T-helper 1 cell (primary cell): ENCODE measurements at regions not wholly inside any gene's neighbourhood (a gene's known extent, or its start where the extent isn't known, plus 50 kb on each side); places are given as distances from the start of the nearest gene placed in this dataset.
"Not testable (repeated sequence)": the region's sequence is repeated elsewhere in the genome, so short reads cannot be mapped to it uniquely, and the experiment has no call there.

ENCODE experiments used
- DNase-seq, 5 donors: peaks; one replicate each; pipeline ENCODE4 v3.0.0-alpha.2; 2012 to 2020

DNA sequence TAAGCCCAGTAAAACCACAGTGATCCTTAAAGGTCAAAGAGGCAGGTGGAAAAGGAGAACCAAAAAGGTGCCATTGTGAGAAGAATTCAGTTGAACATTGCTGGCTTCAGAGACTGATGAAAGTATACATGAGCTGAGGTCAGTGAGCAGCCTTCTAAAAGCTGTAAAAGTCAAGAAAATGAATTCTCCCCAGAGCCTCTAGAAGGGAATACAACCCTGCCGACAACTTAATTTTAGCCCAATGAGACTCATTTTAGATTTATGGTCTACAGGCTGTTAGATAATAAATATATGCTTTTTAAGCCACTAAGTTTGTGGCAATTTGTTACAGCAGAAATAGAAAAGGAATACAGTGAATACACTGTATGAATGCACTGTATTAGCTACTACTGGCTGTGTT, 911.4 kb downstream of the TRIB2 start:
- DNase-seq, result no peak

GRCh38 chr2:13638181-13638580, 921.4 kb downstream of the TRIB2 start:
- no peak for DNase-seq

- DNase-seq, result no peak
Observed at GRCh38 chr2:13649918-13650317, 933.2 kb downstream of the TRIB2 start.

GRCh38 chr2:13650586-13651180, 933.9 kb downstream of the TRIB2 start:
- DNase-seq, result no peak

DNA sequence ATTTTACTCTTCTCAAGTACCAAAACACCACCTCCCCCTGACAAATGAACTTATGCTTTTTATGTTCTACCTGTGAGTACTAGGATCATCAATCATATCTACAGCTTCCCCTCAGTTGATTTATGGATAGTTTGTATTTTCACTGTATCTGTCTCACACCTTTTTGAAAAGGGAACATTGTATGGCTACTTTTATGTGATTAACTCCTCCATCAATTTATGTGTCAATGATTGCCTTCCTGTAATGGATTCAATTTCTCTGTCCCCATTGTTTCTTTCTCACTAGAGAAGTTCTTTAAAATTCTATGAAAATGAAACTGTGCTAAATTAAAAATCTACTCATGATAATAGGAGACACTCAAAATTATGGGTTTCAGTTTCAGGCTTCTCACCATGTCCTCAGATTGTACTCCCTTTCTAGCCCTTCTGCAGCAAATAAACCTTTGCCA, 935.0 kb downstream of the TRIB2 start:
- DNase-seq, result no peak

- DNase-seq, result no peak
Observed at GRCh38 chr2:13652531-13653313, 936.0 kb downstream of the TRIB2 start.

- DNase-seq, result no peak
Observed at GRCh38 chr2:13654416-13654815, 937.7 kb downstream of the TRIB2 start.

GRCh38 chr2:13660231-13660630, 943.5 kb downstream of the TRIB2 start:
- no peak for DNase-seq

- DNase-seq, result no peak
Observed at GRCh38 chr2:13662055-13662454, 945.3 kb downstream of the TRIB2 start.

- DNase-seq, result no peak
Observed at GRCh38 chr2:13666582-13667414, 950.1 kb downstream of the TRIB2 start.

- no peak for DNase-seq
Observed at GRCh38 chr2:13667415-13667757, 950.6 kb downstream of the TRIB2 start.

GRCh38 chr2:13669607-13670006, 952.9 kb downstream of the TRIB2 start:
- no peak for DNase-seq

GRCh38 chr2:13673821-13674220, 957.1 kb downstream of the TRIB2 start:
- DNase-seq, result not testable (repeated sequence)

DNA sequence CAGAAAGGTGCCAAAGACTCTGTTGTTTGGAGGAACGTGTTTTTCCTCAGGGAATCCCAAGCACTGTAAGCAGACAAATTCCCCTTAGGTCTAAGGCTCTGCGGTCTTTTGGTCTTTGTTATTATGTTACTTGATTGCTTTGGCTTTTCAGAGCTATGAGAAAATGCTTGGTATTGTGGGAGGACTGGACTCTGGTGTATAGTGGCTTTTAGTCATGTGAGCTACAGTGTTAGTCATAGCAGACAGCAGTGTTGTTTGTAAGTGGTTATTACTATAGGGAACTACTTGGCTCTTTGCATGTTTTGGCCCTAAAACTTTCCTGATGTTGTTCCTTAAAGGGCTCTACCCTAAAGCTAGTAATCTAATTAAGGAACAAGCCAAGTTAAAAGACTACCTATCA, 956.2 kb upstream of the LRATD1 start:
- no peak for DNase-seq

- no peak for DNase-seq
Observed at GRCh38 chr2:13681936-13682335, 950.6 kb upstream of the LRATD1 start.

- DNase-seq, result no peak
Observed at GRCh38 chr2:13682540-13683272, 949.8 kb upstream of the LRATD1 start.

DNA sequence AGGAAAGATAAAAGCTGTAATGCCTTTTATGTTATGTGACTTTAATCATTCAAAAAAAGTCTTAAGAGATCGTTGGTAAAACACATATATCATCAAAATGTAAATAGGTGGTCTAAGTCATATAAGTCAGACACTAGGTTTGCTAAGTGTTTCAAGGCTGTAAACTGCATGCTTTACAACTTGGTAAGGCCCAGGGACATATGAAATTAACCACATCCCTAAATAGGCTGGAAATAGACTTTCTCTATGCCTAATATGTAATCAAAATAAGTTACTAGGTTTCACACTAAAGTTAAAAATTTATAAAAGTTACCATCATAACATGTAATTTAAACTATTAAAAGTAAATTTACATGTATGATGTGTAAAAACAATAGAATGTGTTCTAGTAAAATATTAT, 946.3 kb upstream of the LRATD1 start:
- no peak for DNase-seq

DNA sequence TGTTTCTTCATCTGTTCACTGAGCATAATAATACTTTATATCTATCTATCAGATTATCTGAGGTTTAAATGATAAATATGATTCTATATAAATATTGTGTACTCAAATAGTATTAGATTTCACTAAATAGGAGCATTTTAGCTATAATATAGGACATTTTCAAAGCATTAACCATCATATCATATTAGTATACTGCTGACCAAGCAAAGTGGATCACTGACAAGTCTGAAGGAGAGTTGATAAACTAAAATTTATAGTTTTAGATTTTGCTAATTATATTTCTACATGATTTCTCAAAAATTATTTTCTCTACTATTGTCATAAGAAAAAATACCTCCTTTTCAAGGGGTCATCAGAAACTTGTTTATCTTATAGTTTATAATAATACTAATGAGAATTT, 937.8 kb upstream of the LRATD1 start:
- DNase-seq, result no peak

- no peak for DNase-seq
Observed at GRCh38 chr2:13696601-13697000, 935.9 kb upstream of the LRATD1 start.

- DNase-seq, result no peak
Observed at GRCh38 chr2:13698847-13699246, 933.7 kb upstream of the LRATD1 start.

DNA sequence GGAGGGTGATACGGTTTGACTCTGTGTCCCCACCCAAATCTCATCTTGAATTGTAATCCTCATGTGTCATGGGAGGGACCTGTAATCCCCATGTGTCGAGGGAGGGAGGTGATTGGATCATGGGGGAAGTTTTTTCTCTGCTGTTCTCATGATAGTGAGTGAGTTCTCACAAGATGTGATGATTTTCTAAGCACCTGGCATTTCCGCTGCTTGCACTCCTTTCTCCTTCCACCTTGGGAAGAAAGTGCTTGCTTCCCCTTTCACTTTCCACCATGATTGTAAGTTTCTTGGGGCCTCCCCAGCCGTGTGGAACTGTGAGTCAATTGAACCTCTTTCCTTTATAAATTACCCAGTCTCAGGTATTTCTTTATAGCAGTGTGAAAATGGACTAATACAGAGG, 932.6 kb upstream of the LRATD1 start:
- not testable (repeated sequence) for DNase-seq

GRCh38 chr2:13711154-13711553, 921.4 kb upstream of the LRATD1 start:
- no peak for DNase-seq

- no peak for DNase-seq
Observed at GRCh38 chr2:13714466-13714865, 918.1 kb upstream of the LRATD1 start.
